Keratinocyte (primary cell): ENCODE measurements at regions not wholly inside any gene's neighbourhood (a gene's known extent, or its start where the extent isn't known, plus 50 kb on each side); places are given as distances from the start of the nearest gene placed in this dataset.
A peak's percentile ranks its signal among the peaks of the same experiment; 100 is the strongest.
"Not testable (repeated sequence)": the region's sequence is repeated elsewhere in the genome, so short reads cannot be mapped to it uniquely, and the experiment has no call there.

Source experiments
- DNase-seq: peaks from one replicate; pipeline ENCODE4 v3.0.0-alpha.2; 2011; ENCODE audit warnings: low read depth, missing footprints, low spot score
- FAIRE-seq: peaks from 2 replicates; lab custom pipeline; 2011; peaks lifted over from hg19 to GRCh38; lab: Jason Lieb, UNC
- H2AFZ ChIP-seq: 2 replicates; pipeline ENCODE4 v1.6.0; 2012; ENCODE audit warnings: low read length, control low read depth, inconsistent platforms; ENCODE audit not compliant: control insufficient read depth
- H3K27ac ChIP-seq: 2 replicates; pipeline ENCODE4 v1.5.1; 2011; ENCODE audit warnings: low read length; ENCODE audit not compliant: control insufficient read depth, insufficient read depth
- H3K27me3 ChIP-seq: 3 replicates; pipeline ENCODE4 v1.6.0; 2011; ENCODE audit warnings: low read length; ENCODE audit not compliant: control insufficient read depth, insufficient read depth; ENCODE audit errors: extremely low read depth
- H3K36me3 ChIP-seq, 2 experiments: 2 replicates in 1 of 2; 3 replicates in 1 of 2; pipeline ENCODE4 v1.5.1; 2011; ENCODE audit warnings: low read length in 2 of 2, mild to moderate bottlenecking in 1 of 2; ENCODE audit not compliant: control insufficient read depth in 2 of 2, insufficient read depth in 2 of 2; ENCODE audit errors: extremely low read depth in 1 of 2
- H3K4me1 ChIP-seq: 3 replicates; pipeline ENCODE4 v1.5.1; 2011; ENCODE audit warnings: low read length; ENCODE audit not compliant: control insufficient read depth, insufficient read depth; ENCODE audit errors: extremely low read depth
- H3K4me2 ChIP-seq: 3 replicates; pipeline ENCODE4 v1.6.0; 2011; ENCODE audit warnings: low read depth, low read length; ENCODE audit not compliant: control insufficient read depth, insufficient read depth; ENCODE audit errors: extremely low read depth
- H3K4me3 ChIP-seq, 3 experiments: fragments of 200-600 bp in 1 of 3; sonication (generic) in 1 of 3; 2 replicates in 2 of 3; 3 replicates in 1 of 3; pipeline ENCODE4 v1.5.1; 2011 to 2016; ENCODE audit warnings: low read length in 3 of 3, mild to moderate bottlenecking in 3 of 3, control low read depth in 2 of 3, inconsistent platforms in 1 of 3, low read depth in 1 of 3, mixed read lengths in 1 of 3, mixed run types in 1 of 3, moderate library complexity in 1 of 3; ENCODE audit not compliant: control insufficient read depth in 2 of 3, insufficient read depth in 2 of 3; ENCODE audit errors: extremely low read depth in 1 of 3
- H3K79me2 ChIP-seq: 2 replicates; pipeline ENCODE4 v1.6.0; 2012; ENCODE audit warnings: low read length; ENCODE audit not compliant: control insufficient read depth, insufficient read depth
- H3K9ac ChIP-seq: 3 replicates; pipeline ENCODE4 v1.6.0; 2011; ENCODE audit warnings: low read length; ENCODE audit not compliant: control insufficient read depth, insufficient read depth; ENCODE audit errors: extremely low read depth
- H3K9me1 ChIP-seq: 3 replicates; pipeline ENCODE4 v1.6.0; 2011; ENCODE audit warnings: low read length; ENCODE audit not compliant: control insufficient read depth, insufficient read depth; ENCODE audit errors: extremely low read depth
- H3K9me3 ChIP-seq: 2 replicates; pipeline ENCODE4 v1.5.1; 2012; ENCODE audit warnings: low read depth, low read length; ENCODE audit not compliant: control insufficient read depth
- H4K20me1 ChIP-seq: 3 replicates; pipeline ENCODE4 v1.6.0; 2011; ENCODE audit warnings: low read length; ENCODE audit not compliant: control insufficient read depth, insufficient read depth; ENCODE audit errors: extremely low read depth
- dilution Hi-C: fragments of 300-500 bp; cut with MboI; formaldehyde crosslinking; loops from one replicate; pipeline ENCODE4 v1.7.0; 2020; ENCODE audit warnings: low sequenced_read_pairs; ENCODE audit not compliant: extremely low pct_ligation_motif_present

GRCh38 chr20:30574337-30574736 is 683.1 kb upstream of the DEFB115 start:
- H3K9me1 ChIP-seq, FAIRE-seq, H3K9me3 ChIP-seq, DNase-seq, H3K79me2 ChIP-seq, H3K27ac ChIP-seq, H4K20me1 ChIP-seq, H3K4me3 ChIP-seq, H3K36me3 ChIP-seq, H3K9ac ChIP-seq, H2AFZ ChIP-seq, H3K27me3 ChIP-seq, H3K4me1 ChIP-seq, dilution Hi-C loops, H3K4me2 ChIP-seq: not testable (repeated sequence)

- H3K9me3 ChIP-seq: not testable (repeated sequence)
These were observed 678.4 kb upstream of the DEFB115 start for GRCh38 chr20:30579069-30579468.

GRCh38 chr20:30579824-30580438 is 677.5 kb upstream of the DEFB115 start:
- DNase-seq: peak; percentile 13
- H3K27me3 ChIP-seq, FAIRE-seq, H3K9me1 ChIP-seq, H3K4me1 ChIP-seq, dilution Hi-C loops, H3K9me3 ChIP-seq, H3K36me3 ChIP-seq, H3K27ac ChIP-seq, H3K4me2 ChIP-seq, H3K79me2 ChIP-seq, H4K20me1 ChIP-seq: not testable (repeated sequence)
- Histone ChIP-seq H2AFZ (peak overlapping the region; percentile 81), H3K4me3 (peak overlapping the region in 2 of 3 experiments; percentile 36 to 40), H3K9ac (peak overlapping the region; percentile 54)

More at GRCh38 chr20:30579069-30579468, 678.4 kb upstream of the DEFB115 start:
- H3K79me2 ChIP-seq, H3K9ac ChIP-seq, H3K27ac ChIP-seq, dilution Hi-C loops, H3K9me1 ChIP-seq, H3K36me3 ChIP-seq, FAIRE-seq, H3K4me2 ChIP-seq, DNase-seq, H2AFZ ChIP-seq, H3K4me1 ChIP-seq, H3K27me3 ChIP-seq, H4K20me1 ChIP-seq: not testable (repeated sequence)
- H3K4me3 ChIP-seq: peak overlapping the region in 1 of 3 experiments; percentile 36
